ENCODE measurements at regions not wholly inside any gene's neighbourhood (a gene's known extent, or its start where the extent isn't known, plus 50 kb on each side); places are given as distances from the start of the nearest gene placed in this dataset.

- H3K27me3 ChIP-seq (ENCODE audit: insufficient read depth, low read length) = no peaks in the 10 kb centered on the region
- no peak overlapping the region for H3K4me3 ChIP-seq (ENCODE audit: low read length)
- H3K9me3 ChIP-seq (ENCODE audit: low read depth, low read length) = no peaks in the 10 kb centered on the region
- no peaks in the 10 kb centered on the region for H3K4me1 ChIP-seq (ENCODE audit: insufficient read depth, low read length)
These were observed 541.2 kb downstream of the SNAPC1 start for GRCh38 chr14:62303437-62303836.

DNA sequence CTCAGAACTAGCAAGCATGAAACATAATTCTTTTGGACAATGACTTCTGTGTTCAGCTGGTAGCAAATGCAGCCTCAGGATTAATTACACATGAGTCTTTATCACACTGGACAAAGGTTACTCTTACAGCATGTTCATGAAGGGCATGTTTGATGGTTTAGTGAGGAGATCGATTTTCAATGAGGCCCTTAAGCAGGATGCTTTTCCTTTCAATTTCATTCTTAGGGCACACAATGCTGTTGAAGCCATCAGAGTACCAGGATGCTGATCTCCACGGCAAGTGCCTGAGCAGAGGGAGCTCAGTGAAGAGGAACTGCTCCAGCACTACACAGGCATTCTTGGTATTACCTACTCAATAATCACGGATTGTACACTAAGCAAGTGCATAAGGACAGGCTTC lies 542.0 kb downstream of the SNAPC1 start:
- Histone ChIP-seq H3K4me1 (ENCODE audit: insufficient read depth, low read length) (no peaks in the 10 kb centered on the region), H3K9me3 (ENCODE audit: low read depth, low read length) (no peaks in the 10 kb centered on the region), H3K4me3 (ENCODE audit: low read length) (no peak overlapping the region), H3K27me3 (ENCODE audit: insufficient read depth, low read length) (no peaks in the 10 kb centered on the region)

DNA sequence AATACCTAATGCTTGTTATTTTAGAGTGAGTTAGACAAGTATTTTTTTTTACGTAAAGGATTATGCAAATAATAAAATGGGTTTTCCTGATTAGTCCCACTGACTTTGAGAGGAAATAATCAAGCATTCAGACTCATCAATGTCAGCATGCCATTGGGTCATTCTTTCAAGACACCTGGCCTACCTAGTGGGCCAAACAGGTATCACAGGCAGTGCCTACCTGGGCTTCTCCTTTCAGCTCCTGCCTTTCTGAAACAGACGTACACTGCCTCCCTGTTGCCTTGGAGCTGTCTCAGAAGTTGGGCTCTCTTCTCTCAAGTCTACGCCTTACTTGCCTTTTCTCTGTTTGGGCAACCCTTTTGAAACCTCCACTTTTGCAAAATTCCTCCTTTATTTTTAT lies 545.6 kb downstream of the SNAPC1 start:
- Histone ChIP-seq H3K27me3 (ENCODE audit: insufficient read depth, low read length) (no peaks in the 10 kb centered on the region), H3K4me1 (ENCODE audit: insufficient read depth, low read length) (no peaks in the 10 kb centered on the region), H3K9me3 (ENCODE audit: low read depth, low read length) (no peaks in the 10 kb centered on the region), H3K4me3 (ENCODE audit: low read length) (no peak overlapping the region)

- Histone ChIP-seq H3K27me3 (ENCODE audit: insufficient read depth, low read length) (no peaks in the 10 kb centered on the region), H3K4me1 (ENCODE audit: insufficient read depth, low read length) (no peaks in the 10 kb centered on the region), H3K4me3 (ENCODE audit: low read length) (no peak overlapping the region), H3K9me3 (ENCODE audit: low read depth, low read length) (no peaks in the 10 kb centered on the region)
These were observed 546.1 kb downstream of the SNAPC1 start for GRCh38 chr14:62308316-62308715.

DNA sequence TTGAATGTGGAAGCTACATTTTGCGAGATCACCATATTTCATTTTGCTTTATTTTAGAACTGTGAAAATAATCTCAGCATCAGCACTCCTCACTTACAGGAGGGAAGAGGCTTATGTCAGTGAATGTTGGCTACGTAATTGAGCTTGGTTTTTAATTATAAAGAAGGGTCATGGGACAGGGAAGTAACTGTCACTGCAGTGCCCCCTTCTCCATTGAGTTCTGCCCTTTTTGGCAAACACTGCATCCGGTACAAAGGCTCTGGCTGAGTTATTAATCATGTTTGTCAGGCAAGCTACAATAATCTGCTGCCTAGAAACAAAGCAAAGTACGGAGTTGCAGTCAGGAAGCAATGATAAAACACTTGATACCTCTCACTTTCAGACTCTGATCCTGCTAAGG lies 546.7 kb downstream of the SNAPC1 start:
- no peaks in the 10 kb centered on the region for H3K27me3 ChIP-seq (ENCODE audit: insufficient read depth, low read length)
- H3K9me3 ChIP-seq (ENCODE audit: low read depth, low read length) = no peaks in the 10 kb centered on the region
- no peaks in the 10 kb centered on the region for H3K4me1 ChIP-seq (ENCODE audit: insufficient read depth, low read length)
- H3K4me3 ChIP-seq (ENCODE audit: low read length) = no peak overlapping the region

- Histone ChIP-seq H3K4me1 (ENCODE audit: insufficient read depth, low read length) (no peaks in the 10 kb centered on the region), H3K27me3 (ENCODE audit: insufficient read depth, low read length) (no peaks in the 10 kb centered on the region), H3K4me3 (ENCODE audit: low read length) (no peak overlapping the region), H3K9me3 (ENCODE audit: low read depth, low read length) (no peaks in the 10 kb centered on the region)
These were observed 551.0 kb downstream of the SNAPC1 start for GRCh38 chr14:62313212-62313611.

- no peak overlapping the region for H3K4me3 ChIP-seq (ENCODE audit: low read length)
- H3K9me3 ChIP-seq (ENCODE audit: low read depth, low read length) = no peaks in the 10 kb centered on the region
- H3K4me1 ChIP-seq (ENCODE audit: insufficient read depth, low read length) = no peaks in the 10 kb centered on the region
- H3K27me3 ChIP-seq (ENCODE audit: insufficient read depth, low read length) = no peaks in the 10 kb centered on the region
These were observed 552.0 kb downstream of the SNAPC1 start for GRCh38 chr14:62314221-62314620.

DNA sequence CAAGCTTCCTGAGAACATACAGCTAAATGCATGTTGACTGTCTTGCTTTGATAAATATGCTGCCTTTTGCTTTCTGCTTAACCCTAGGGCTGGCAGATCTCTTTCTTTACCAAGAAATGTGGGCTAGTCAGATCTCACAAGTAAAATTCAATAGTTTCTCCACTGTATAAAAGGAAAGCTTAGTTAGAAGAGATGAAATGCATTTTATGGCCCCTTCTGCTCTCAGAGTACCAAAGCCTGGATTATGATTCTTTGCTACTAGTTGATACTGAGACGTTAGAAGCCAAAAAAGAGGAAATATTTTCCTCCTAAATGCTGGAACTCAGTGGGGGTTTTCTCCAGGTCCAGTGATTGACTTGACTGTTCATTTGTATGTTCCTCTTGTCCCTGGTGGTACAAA lies 552.7 kb downstream of the SNAPC1 start:
- H3K9me3 ChIP-seq (ENCODE audit: low read depth, low read length) = no peaks in the 10 kb centered on the region
- H3K4me3 ChIP-seq (ENCODE audit: low read length) = no peak overlapping the region
- no peaks in the 10 kb centered on the region for H3K27me3 ChIP-seq (ENCODE audit: insufficient read depth, low read length)
- no peaks in the 10 kb centered on the region for H3K4me1 ChIP-seq (ENCODE audit: insufficient read depth, low read length)

DNA sequence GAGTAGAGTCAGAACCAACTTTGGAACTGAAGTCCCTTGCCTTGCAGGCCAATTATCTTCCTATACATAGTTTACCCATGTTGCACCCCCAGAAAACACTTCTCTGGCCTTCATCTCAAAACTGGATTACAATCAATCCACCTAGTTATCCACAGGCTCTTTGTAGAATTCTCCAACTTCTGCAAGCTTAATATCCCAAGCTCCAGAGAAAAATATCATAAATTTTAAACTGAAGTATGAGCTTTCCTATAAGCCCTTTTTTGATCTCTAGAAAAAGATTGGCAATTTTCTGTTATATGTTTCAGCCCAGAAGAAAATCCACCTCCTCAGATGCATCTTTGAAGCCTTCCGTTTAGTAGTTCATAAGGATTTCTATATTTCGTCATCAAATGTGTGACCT lies 553.4 kb downstream of the SNAPC1 start:
- Histone ChIP-seq H3K27me3 (ENCODE audit: insufficient read depth, low read length) (no peaks in the 10 kb centered on the region), H3K9me3 (ENCODE audit: low read depth, low read length) (no peaks in the 10 kb centered on the region), H3K4me1 (ENCODE audit: insufficient read depth, low read length) (no peaks in the 10 kb centered on the region), H3K4me3 (ENCODE audit: low read length) (no peak overlapping the region)

DNA sequence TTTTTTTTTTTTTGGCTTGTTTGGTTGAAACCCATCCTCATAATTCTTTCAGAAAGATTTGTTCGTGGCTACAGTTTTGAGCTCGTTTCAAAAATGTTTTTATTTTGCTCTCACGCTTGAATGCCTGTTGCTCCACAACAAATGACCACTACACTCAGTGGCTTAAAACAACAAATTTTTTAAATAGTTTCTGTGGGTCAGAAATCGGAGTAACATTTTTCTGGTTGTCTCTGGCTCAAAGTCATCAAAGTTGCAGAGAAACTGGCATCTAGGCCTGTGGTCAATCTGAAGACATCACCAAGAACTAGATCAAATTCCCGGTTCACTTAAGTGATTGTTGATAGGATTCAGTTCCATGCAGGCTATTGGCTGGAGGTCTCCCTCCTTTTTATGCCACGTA lies 560.0 kb downstream of the SNAPC1 start:
- H3K27me3 ChIP-seq (ENCODE audit: insufficient read depth, low read length) = no peaks in the 10 kb centered on the region
- H3K4me3 ChIP-seq (ENCODE audit: low read length) = no peak overlapping the region
- H3K9me3 ChIP-seq (ENCODE audit: low read depth, low read length) = no peaks in the 10 kb centered on the region

DNA sequence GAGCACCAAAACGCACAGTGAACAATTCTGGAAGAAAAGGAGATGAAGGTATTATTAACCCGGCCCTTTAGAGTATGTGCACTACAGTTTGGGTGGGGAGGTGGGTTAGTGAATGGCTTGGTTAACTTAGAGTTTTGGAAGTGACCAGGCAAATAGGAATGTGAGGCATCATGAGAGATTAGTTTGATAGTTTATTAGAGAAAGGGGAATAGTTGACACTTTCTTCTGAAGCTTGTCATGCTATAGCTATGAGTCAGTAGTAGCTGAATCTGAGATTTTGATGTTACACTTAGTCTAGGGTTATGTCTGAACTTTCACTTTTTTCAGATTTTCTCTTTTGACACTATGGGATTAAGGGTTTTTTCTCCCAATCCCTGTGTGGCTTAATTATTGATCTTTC lies 567.2 kb downstream of the SNAPC1 start:
- H3K4me3 ChIP-seq (ENCODE audit: low read length) = no peak overlapping the region
- H3K9me3 ChIP-seq (ENCODE audit: low read depth, low read length) = no peaks in the 10 kb centered on the region
- no peaks in the 10 kb centered on the region for H3K27me3 ChIP-seq (ENCODE audit: insufficient read depth, low read length)
- no peaks in the 10 kb centered on the region for H3K4me1 ChIP-seq (ENCODE audit: insufficient read depth, low read length)

More for the DNA sequence above, 560.0 kb downstream of the SNAPC1 start:
- no peaks in the 10 kb centered on the region for H3K4me1 ChIP-seq (ENCODE audit: insufficient read depth, low read length)

DNA sequence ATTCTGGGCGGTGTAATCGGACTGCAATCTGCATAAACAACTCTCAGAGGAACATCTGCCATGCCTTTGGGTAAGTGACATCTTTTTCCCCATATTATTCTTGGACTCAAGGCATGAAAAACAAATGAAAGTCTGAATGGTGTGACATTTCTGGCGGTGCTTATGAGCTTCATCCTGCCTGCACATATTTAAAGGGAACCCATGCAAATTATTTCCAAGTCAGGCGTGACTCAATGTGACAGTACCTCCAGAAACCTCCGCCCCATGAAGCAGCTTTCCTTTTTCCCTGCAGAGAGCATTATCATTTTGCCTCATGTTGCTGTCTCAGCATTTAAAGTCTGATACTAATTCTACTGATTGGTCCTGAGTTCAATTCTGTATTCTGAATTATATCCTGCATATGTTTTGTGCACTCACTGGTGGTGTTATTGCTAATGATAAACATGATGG lies 585.4 kb downstream of the SNAPC1 start:
- H3K4me3 ChIP-seq (ENCODE audit: low read length) = no peak overlapping the region
- peaks cover 7% of the 10 kb centered on the region for H3K9me3 ChIP-seq (ENCODE audit: low read depth, low read length)
- no peaks in the 10 kb centered on the region for H3K27me3 ChIP-seq (ENCODE audit: insufficient read depth, low read length)

GRCh38 chr14:62357362-62357761 lies 595.1 kb downstream of the SNAPC1 start:
- peaks cover 44% of the 10 kb centered on the region for H3K9me3 ChIP-seq (ENCODE audit: low read depth, low read length)
- no peaks in the 10 kb centered on the region for H3K27me3 ChIP-seq (ENCODE audit: insufficient read depth, low read length)
- no peak overlapping the region for H3K4me3 ChIP-seq (ENCODE audit: low read length)
- H3K4me1 ChIP-seq (ENCODE audit: insufficient read depth, low read length) = no peaks in the 10 kb centered on the region

More for the DNA sequence above, 585.4 kb downstream of the SNAPC1 start:
- no peaks in the 10 kb centered on the region for H3K4me1 ChIP-seq (ENCODE audit: insufficient read depth, low read length)

GRCh38 chr14:62364161-62364560 lies 601.9 kb downstream of the SNAPC1 start:
- Histone ChIP-seq H3K4me1 (ENCODE audit: insufficient read depth, low read length) (no peaks in the 10 kb centered on the region), H3K9me3 (ENCODE audit: low read depth, low read length) (no peaks in the 10 kb centered on the region), H3K4me3 (ENCODE audit: low read length) (no peak overlapping the region), H3K27me3 (ENCODE audit: insufficient read depth, low read length) (no peaks in the 10 kb centered on the region)

- Histone ChIP-seq H3K4me3 (ENCODE audit: low read length) (no peak overlapping the region), H3K27me3 (ENCODE audit: insufficient read depth, low read length) (no peaks in the 10 kb centered on the region), H3K9me3 (ENCODE audit: low read depth, low read length) (no peaks in the 10 kb centered on the region), H3K4me1 (ENCODE audit: insufficient read depth, low read length) (no peaks in the 10 kb centered on the region)
These were observed 602.6 kb downstream of the SNAPC1 start for GRCh38 chr14:62364800-62365280.

DNA sequence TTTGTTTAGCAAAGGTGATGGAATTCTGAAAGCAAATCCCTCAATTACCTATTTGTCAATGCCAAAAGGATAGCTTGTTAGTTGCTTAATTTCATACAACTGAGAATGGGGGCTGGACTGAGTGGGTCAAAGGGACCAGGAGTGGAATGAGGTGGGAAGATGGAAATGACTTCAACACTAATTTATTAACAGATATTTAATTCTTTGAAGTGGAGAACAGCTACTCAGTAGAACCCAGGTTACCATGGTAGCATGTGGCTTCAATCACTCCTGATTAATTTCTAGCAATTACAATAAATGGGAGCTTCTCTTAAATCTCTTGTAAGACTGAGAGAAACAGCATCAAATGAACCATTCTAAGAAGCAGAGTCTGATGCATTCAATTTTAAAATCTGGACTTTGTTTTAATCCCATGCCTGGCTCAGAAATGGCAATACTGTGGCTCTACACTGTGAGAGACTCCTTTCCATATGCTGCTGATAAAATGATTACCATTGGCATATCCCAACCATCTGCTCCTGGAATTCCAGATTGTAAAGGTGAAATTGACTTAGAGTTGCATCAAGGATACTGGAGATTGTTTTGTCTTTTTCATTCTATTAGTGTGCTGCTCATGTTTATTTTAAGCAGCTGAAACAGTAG lies 607.8 kb downstream of the SNAPC1 start:
- Histone ChIP-seq H3K9me3 (ENCODE audit: low read depth, low read length) (no peaks in the 10 kb centered on the region), H3K4me3 (ENCODE audit: low read length) (no peak overlapping the region), H3K27me3 (ENCODE audit: insufficient read depth, low read length) (no peaks in the 10 kb centered on the region), H3K4me1 (ENCODE audit: insufficient read depth, low read length) (no peaks in the 10 kb centered on the region)
